HFFc6 (cell line): ENCODE measurements at regions not wholly inside any gene's neighbourhood (a gene's known extent, or its start where the extent isn't known, plus 50 kb on each side); places are given as distances from the start of the nearest gene placed in this dataset.

Experiments used
- DNase-seq: peaks from one replicate; pipeline ENCODE4 v3.0.0-alpha.2; 2018
- H3K27ac Mint-ChIP-seq: 2 replicates; pipeline ENCODE4 v1.8.0; 2020; ENCODE audit warnings: mild to moderate bottlenecking, mixed read lengths
- H3K27me3 Mint-ChIP-seq: 2 replicates; pipeline ENCODE4 v1.8.0; 2021; ENCODE audit warnings: mild to moderate bottlenecking, moderate library complexity, mixed read lengths; ENCODE audit not compliant: insufficient read depth
- H3K36me3 Mint-ChIP-seq: 2 replicates; pipeline ENCODE4 v1.8.0; 2021; ENCODE audit warnings: low read depth, mixed read lengths
- H3K4me1 Mint-ChIP-seq: 2 replicates; pipeline ENCODE4 v1.8.0; 2020; ENCODE audit warnings: low read depth, mixed read lengths
- H3K4me3 Mint-ChIP-seq: 2 replicates; pipeline ENCODE4 v1.8.0; 2020; ENCODE audit warnings: mild to moderate bottlenecking, moderate library complexity, mixed read lengths
- H3K9me3 Mint-ChIP-seq: 2 replicates; pipeline ENCODE4 v1.8.0; 2020; ENCODE audit warnings: mild to moderate bottlenecking, mixed read lengths
- TF ChIP-seq, protein P1 (sequence below): fragments of 200-600 bp; sonication (generic); IDR thresholded peaks from 2 replicates; pipeline ENCODE4 v1.5.0; 2021; ENCODE audit warnings: antibody characterized with exemption, mild to moderate bottlenecking

- Mint-ChIP-seq H3K9me3 (peaks cover 28% of the 10 kb centered on the region), H3K4me3 (no peak overlapping the region), H3K27ac (no peak overlapping the region), H3K36me3 (no peaks in the 10 kb centered on the region), H3K27me3 (no peaks in the 10 kb centered on the region), H3K4me1 (no peaks in the 10 kb centered on the region)
- TF ChIP-seq, protein P1, sequence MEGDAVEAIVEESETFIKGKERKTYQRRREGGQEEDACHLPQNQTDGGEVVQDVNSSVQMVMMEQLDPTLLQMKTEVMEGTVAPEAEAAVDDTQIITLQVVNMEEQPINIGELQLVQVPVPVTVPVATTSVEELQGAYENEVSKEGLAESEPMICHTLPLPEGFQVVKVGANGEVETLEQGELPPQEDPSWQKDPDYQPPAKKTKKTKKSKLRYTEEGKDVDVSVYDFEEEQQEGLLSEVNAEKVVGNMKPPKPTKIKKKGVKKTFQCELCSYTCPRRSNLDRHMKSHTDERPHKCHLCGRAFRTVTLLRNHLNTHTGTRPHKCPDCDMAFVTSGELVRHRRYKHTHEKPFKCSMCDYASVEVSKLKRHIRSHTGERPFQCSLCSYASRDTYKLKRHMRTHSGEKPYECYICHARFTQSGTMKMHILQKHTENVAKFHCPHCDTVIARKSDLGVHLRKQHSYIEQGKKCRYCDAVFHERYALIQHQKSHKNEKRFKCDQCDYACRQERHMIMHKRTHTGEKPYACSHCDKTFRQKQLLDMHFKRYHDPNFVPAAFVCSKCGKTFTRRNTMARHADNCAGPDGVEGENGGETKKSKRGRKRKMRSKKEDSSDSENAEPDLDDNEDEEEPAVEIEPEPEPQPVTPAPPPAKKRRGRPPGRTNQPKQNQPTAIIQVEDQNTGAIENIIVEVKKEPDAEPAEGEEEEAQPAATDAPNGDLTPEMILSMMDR = no peak
- no peak for DNase-seq
Measured at GRCh38 chr3:5520237-5520636, 332.7 kb downstream of the EDEM1 start.

GRCh38 chr3:5523125-5523524 lies 335.6 kb downstream of the EDEM1 start:
- no peaks in the 10 kb centered on the region for H3K36me3 Mint-ChIP-seq
- TF ChIP-seq, protein P1 = no peak
- no peak overlapping the region for H3K27ac Mint-ChIP-seq
- no peaks in the 10 kb centered on the region for H3K4me1 Mint-ChIP-seq
- H3K4me3 Mint-ChIP-seq = no peak overlapping the region
- no peaks in the 10 kb centered on the region; the same call in 1 of the 2 replicates for H3K27me3 Mint-ChIP-seq
- DNase-seq = no peak
- H3K9me3 Mint-ChIP-seq = peaks cover 24% of the 10 kb centered on the region

DNA sequence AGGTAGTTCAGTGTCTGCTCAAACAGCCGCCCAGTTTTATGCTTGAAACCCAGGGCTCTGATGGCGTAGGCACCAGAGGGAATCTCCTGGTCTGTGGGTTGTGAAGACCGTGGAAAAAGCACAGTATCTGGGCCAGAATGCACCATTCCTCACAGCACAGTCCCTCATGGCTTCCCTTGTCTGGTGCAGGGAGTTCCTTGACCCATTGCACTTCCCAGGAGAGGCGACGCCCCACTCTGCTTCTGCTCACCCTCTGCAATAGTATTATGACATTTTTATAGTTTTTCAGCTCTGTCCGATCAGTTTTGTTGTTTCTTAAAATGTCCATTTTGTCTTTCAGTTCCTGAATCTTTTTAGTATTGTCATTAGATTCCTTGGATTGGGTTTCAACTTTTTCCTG lies 343.5 kb downstream of the EDEM1 start:
- H3K36me3 Mint-ChIP-seq = no peaks in the 10 kb centered on the region
- H3K9me3 Mint-ChIP-seq = peaks cover 43% of the 10 kb centered on the region
- no peak overlapping the region for H3K4me3 Mint-ChIP-seq
- no peak overlapping the region for H3K27ac Mint-ChIP-seq
- H3K27me3 Mint-ChIP-seq = no peaks in the 10 kb centered on the region; the same call in 1 of the 2 replicates
- H3K4me1 Mint-ChIP-seq = no peaks in the 10 kb centered on the region
- DNase-seq = no peak
- TF ChIP-seq, protein P1 = no peak

GRCh38 chr3:5531741-5532290 lies 344.3 kb downstream of the EDEM1 start:
- Mint-ChIP-seq H3K9me3 (peaks cover 43% of the 10 kb centered on the region), H3K4me3 (no peak overlapping the region), H3K4me1 (no peaks in the 10 kb centered on the region), H3K27ac (no peak overlapping the region), H3K27me3 (no peaks in the 10 kb centered on the region; the same call in 1 of the 2 replicates), H3K36me3 (no peaks in the 10 kb centered on the region)
- no peak for DNase-seq
- TF ChIP-seq, protein P1 = no peak

GRCh38 chr3:5540532-5540931 lies 353.0 kb downstream of the EDEM1 start:
- H3K4me1 Mint-ChIP-seq = no peaks in the 10 kb centered on the region
- H3K36me3 Mint-ChIP-seq = no peaks in the 10 kb centered on the region

More at GRCh38 chr3:5540532-5540931, 353.0 kb downstream of the EDEM1 start:
- H3K27ac Mint-ChIP-seq = no peak overlapping the region
- TF ChIP-seq, protein P1 = no peak
- no peak for DNase-seq
- no peak overlapping the region for H3K4me3 Mint-ChIP-seq
- no peaks in the 10 kb centered on the region; the same call in 1 of the 2 replicates for H3K27me3 Mint-ChIP-seq
- peaks cover 57% of the 10 kb centered on the region for H3K9me3 Mint-ChIP-seq
